VCaP (cell line): ENCODE measurements at regions not wholly inside any gene's neighbourhood (a gene's known extent, or its start where the extent isn't known, plus 50 kb on each side); places are given as distances from the start of the nearest gene placed in this dataset.
"Not testable (repeated sequence)": the region's sequence is repeated elsewhere in the genome, so short reads cannot be mapped to it uniquely, and the experiment has no call there.

ENCODE experiments used
- H3K27ac ChIP-seq: fragments of 450-650 bp; 2 replicates; pipeline ENCODE4 v1.5.1; 2017
- CTCF ChIP-seq: fragments of 450-650 bp; conservative IDR thresholded peaks from 2 replicates; pipeline ENCODE4 v1.5.1; 2017; ENCODE audit warnings: mild to moderate bottlenecking, moderate library complexity

GRCh38 chr18:42536442-42536841 is 579.0 kb downstream of the RIT2 start:
- TF ChIP-seq CTCF = no peak
- H3K27ac ChIP-seq = no peak overlapping the region

DNA sequence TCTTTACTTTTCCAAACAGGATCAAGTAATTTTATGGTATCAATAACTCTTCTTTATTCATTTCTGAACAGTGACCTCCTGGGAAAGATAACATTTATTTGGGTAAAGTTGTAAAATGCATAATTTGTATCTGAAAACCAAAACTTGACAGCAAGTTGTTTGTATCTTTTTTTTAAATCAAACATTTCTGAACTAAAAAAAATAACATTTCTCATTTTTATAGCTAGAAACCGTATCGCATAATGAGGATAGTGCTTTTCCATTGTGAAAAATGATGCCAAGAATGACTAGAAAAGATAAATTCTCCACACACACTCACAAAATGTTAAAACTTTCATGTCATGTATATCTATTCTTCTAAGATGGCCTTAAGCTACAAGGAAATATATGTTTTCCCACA is 578.2 kb downstream of the RIT2 start:
- TF ChIP-seq CTCF = no peak
- H3K27ac ChIP-seq = no peak overlapping the region

DNA sequence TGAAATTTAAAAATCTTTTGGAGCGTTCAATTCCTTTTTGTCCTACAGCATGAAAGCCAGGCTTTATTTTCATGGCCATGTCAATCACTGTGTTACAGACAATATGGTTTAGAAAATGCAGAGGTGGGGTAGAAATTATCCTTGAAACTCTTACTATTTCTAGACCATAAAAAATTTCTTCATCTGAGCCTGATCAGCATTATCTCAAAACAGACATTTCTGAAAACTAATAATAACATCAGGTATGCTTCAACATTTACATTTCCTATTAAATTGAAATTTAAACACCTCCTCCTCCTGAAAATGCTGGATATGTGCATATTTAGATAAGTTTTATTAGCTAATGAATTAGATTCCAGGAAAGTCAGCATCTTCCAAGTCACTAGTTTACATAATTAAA is 570.6 kb downstream of the RIT2 start:
- no peak overlapping the region for H3K27ac ChIP-seq
- no peak for TF ChIP-seq CTCF

- TF ChIP-seq CTCF = no peak
- no peak overlapping the region for H3K27ac ChIP-seq
Measured at GRCh38 chr18:42545825-42546224, 569.7 kb downstream of the RIT2 start.

- H3K27ac ChIP-seq = peak overlapping the region; percentile 39
- TF ChIP-seq CTCF = no peak
Measured at GRCh38 chr18:42548493-42548892, 567.0 kb downstream of the RIT2 start.

- no peak for TF ChIP-seq CTCF
- no peak overlapping the region for H3K27ac ChIP-seq
Measured at GRCh38 chr18:42549596-42549995, 565.9 kb downstream of the RIT2 start.

GRCh38 chr18:42552559-42552958 is 562.9 kb downstream of the RIT2 start:
- not testable (repeated sequence) for H3K27ac ChIP-seq

- H3K27ac ChIP-seq = no peak overlapping the region
- no peak for TF ChIP-seq CTCF
Measured at GRCh38 chr18:42559069-42559690, 556.3 kb downstream of the RIT2 start.
